ENCODE measurements at regions not wholly inside any gene's neighbourhood (a gene's known extent, or its start where the extent isn't known, plus 50 kb on each side); places are given as distances from the start of the nearest gene placed in this dataset.

- no peak for TF ChIP-seq CTCF (IDR thresholded peaks at IDR 0.05; ENCODE audit: control insufficient read depth, extremely low read depth, insufficient read depth)
- DNase-seq (ENCODE audit: low read depth), result no peak
- H3K4me3 ChIP-seq (ENCODE audit: low read depth, low read length), result no peak overlapping the region
Observed at GRCh38 chr18:51248685-51249084, 51.2 kb upstream of the MEX3C start.

GRCh38 chr18:51250006-51250405 is 52.5 kb upstream of the MEX3C start:
- TF ChIP-seq CTCF (IDR thresholded peaks at IDR 0.05; ENCODE audit: control insufficient read depth, extremely low read depth, insufficient read depth), result no peak
- DNase-seq (ENCODE audit: low read depth), result no peak
- H3K4me3 ChIP-seq (ENCODE audit: low read depth, low read length), result no peak overlapping the region

GRCh38 chr18:51250458-51251024 is 53.1 kb upstream of the MEX3C start:
- no peak overlapping the region for H3K4me3 ChIP-seq (ENCODE audit: low read depth, low read length)
- no peak for TF ChIP-seq CTCF (IDR thresholded peaks at IDR 0.05; ENCODE audit: control insufficient read depth, extremely low read depth, insufficient read depth)
- no peak for DNase-seq (ENCODE audit: low read depth)

GRCh38 chr18:51251625-51252024 is 54.1 kb upstream of the MEX3C start:
- DNase-seq (ENCODE audit: low read depth), result no peak
- TF ChIP-seq CTCF (IDR thresholded peaks at IDR 0.05; ENCODE audit: control insufficient read depth, extremely low read depth, insufficient read depth), result no peak
- H3K4me3 ChIP-seq (ENCODE audit: low read depth, low read length), result no peak overlapping the region

GRCh38 chr18:51253476-51253875 is 56.0 kb upstream of the MEX3C start:
- DNase-seq (ENCODE audit: low read depth), result peak; percentile 7
- no peak for TF ChIP-seq CTCF (IDR thresholded peaks at IDR 0.05; ENCODE audit: control insufficient read depth, extremely low read depth, insufficient read depth)

GRCh38 chr18:51255693-51256092 is 58.2 kb upstream of the MEX3C start:
- DNase-seq (ENCODE audit: low read depth), result peak; percentile 85
- TF ChIP-seq CTCF (IDR thresholded peaks at IDR 0.05; ENCODE audit: control insufficient read depth, extremely low read depth, insufficient read depth), result no peak
- no peak overlapping the region for H3K4me3 ChIP-seq (ENCODE audit: low read depth, low read length)

More at GRCh38 chr18:51253476-51253875, 56.0 kb upstream of the MEX3C start:
- no peak overlapping the region for H3K4me3 ChIP-seq (ENCODE audit: low read depth, low read length)

GRCh38 chr18:51257150-51257549 is 59.7 kb upstream of the MEX3C start:
- no peak for DNase-seq (ENCODE audit: low read depth)
- H3K4me3 ChIP-seq (ENCODE audit: low read depth, low read length), result no peak overlapping the region
- no peak for TF ChIP-seq CTCF (IDR thresholded peaks at IDR 0.05; ENCODE audit: control insufficient read depth, extremely low read depth, insufficient read depth)

Data from LNCaP clone FGC (cell line).